ENCODE measurements at regions not wholly inside any gene's neighbourhood (a gene's known extent, or its start where the extent isn't known, plus 50 kb on each side); places are given as distances from the start of the nearest gene placed in this dataset.

GRCh38 chr12:3365463-3366411 is 125.3 kb upstream of the PRMT8 start:
- Histone ChIP-seq H3K27ac (ENCODE audit: low read depth) (no peak overlapping the region), H3K4me2 (peak overlapping the region; percentile 81), H3K27me3 (ENCODE audit: insufficient read depth) (peaks cover 36% of the 10 kb centered on the region), H3K4me3 (peak overlapping the region; percentile 62), H3K36me3 (ENCODE audit: insufficient read depth) (no peaks in the 10 kb centered on the region), H3K79me2 (replicated peaks; ENCODE audit: insufficient read depth) (no peaks in the 10 kb centered on the region), H3K4me1 (ENCODE audit: insufficient read depth) (peaks cover 9% of the 10 kb centered on the region; the same call in 1 of the 2 replicates), H2AFZ (no peak overlapping the region), H3F3A (replicated peaks; ENCODE audit: low read depth) (peaks cover 3% of the 10 kb centered on the region; the same call in 1 of the 2 replicates), H3K9me2 (ENCODE audit: insufficient read depth) (no peaks in the 10 kb centered on the region), H4K20me1 (replicated peaks; ENCODE audit: insufficient read depth) (no peaks in the 10 kb centered on the region; the same call in none of the 2 replicates)
- peaks cover 3% of the 10 kb centered on the region; the same call in 1 of the 3 replicates for H3K9me3 Mint-ChIP-seq
- peaks cover 25% of the 10 kb centered on the region for H3K27me3 Mint-ChIP-seq (ENCODE audit: insufficient read depth, low read depth, poor library complexity)
- peak; percentile 27 for TF ChIP-seq EZH2 (IDR thresholded peaks at IDR 0.05; ENCODE audit: low read depth, unreplicated experiment)
- TF ChIP-seq ZNF462 (CRISPR knock-in tag; IDR thresholded peaks at IDR 0.05): no peak
- TF ChIP-seq ZNF331 (CRISPR knock-in tag; IDR thresholded peaks at IDR 0.05; ENCODE audit: low read depth): no peak
- TF ChIP-seq POLR2AphosphoS5 (IDR thresholded peaks at IDR 0.05; ENCODE audit: low read depth): 0 out of 2 replicates have a peak, but pooled peaks have one; percentile 15
- TF ChIP-seq, protein P1, sequence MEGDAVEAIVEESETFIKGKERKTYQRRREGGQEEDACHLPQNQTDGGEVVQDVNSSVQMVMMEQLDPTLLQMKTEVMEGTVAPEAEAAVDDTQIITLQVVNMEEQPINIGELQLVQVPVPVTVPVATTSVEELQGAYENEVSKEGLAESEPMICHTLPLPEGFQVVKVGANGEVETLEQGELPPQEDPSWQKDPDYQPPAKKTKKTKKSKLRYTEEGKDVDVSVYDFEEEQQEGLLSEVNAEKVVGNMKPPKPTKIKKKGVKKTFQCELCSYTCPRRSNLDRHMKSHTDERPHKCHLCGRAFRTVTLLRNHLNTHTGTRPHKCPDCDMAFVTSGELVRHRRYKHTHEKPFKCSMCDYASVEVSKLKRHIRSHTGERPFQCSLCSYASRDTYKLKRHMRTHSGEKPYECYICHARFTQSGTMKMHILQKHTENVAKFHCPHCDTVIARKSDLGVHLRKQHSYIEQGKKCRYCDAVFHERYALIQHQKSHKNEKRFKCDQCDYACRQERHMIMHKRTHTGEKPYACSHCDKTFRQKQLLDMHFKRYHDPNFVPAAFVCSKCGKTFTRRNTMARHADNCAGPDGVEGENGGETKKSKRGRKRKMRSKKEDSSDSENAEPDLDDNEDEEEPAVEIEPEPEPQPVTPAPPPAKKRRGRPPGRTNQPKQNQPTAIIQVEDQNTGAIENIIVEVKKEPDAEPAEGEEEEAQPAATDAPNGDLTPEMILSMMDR (conservative IDR thresholded peaks at IDR 0.05; ENCODE audit: low read depth in 2 of 2): 0 out of 4 replicates have a peak, but pooled peaks of 1 of the 2 experiments have one; percentile 6
- no peak for TF ChIP-seq NANOG (IDR thresholded peaks at IDR 0.05; ENCODE audit: borderline replicate concordance)
- no peak for TF ChIP-seq EZH2phosphoT487 (IDR thresholded peaks at IDR 0.05; ENCODE audit: unreplicated experiment)
- no peaks in the 10 kb centered on the region for H3K36me3 Mint-ChIP-seq (ENCODE audit: low read depth)
- H3K4me1 Mint-ChIP-seq: peaks cover 9% of the 10 kb centered on the region
- peak overlapping the region; percentile 84; the same call in 2 of the 3 replicates for H3K4me3 Mint-ChIP-seq
- peak; percentile 74 for DNase-seq (ENCODE audit: low spot score)
- peak; percentile 90 for ATAC-seq
- H3K27ac Mint-ChIP-seq: no peak overlapping the region

All from GM23338 (cell line).